WTC11 (cell line): ENCODE measurements at regions not wholly inside any gene's neighbourhood (a gene's known extent, or its start where the extent isn't known, plus 50 kb on each side); places are given as distances from the start of the nearest gene placed in this dataset.
"Not testable (repeated sequence)": the region's sequence is repeated elsewhere in the genome, so short reads cannot be mapped to it uniquely, and the experiment has no call there.

Experiments used
- ELF4 ChIP-seq: sonication (generic); formaldehyde crosslinking; IDR thresholded peaks from 2 replicates; pipeline ENCODE4 v1.8.1; 2022; ENCODE audit warnings: low read depth, mild to moderate bottlenecking, moderate library complexity, missing genetic modification reagents
- ESRRA ChIP-seq: sonication (generic); formaldehyde crosslinking; IDR thresholded peaks from 2 replicates; pipeline ENCODE4 v1.8.1; 2022; ENCODE audit warnings: mild to moderate bottlenecking, missing genetic modification reagents, borderline replicate concordance
- GABPB1 ChIP-seq: sonication (generic); formaldehyde crosslinking; IDR thresholded peaks from 2 replicates; pipeline ENCODE4 v1.8.1; 2023; ENCODE audit warnings: mild to moderate bottlenecking, missing genetic modification reagents
- MLX ChIP-seq: sonication (generic); formaldehyde crosslinking; IDR thresholded peaks from 2 replicates; pipeline ENCODE4 v1.8.1; 2023; ENCODE audit warnings: mild to moderate bottlenecking, missing genetic modification reagents, moderate library complexity
- ZNF232 ChIP-seq: sonication (generic); formaldehyde crosslinking; IDR thresholded peaks from 2 replicates; pipeline ENCODE4 v1.8.0; 2022; ENCODE audit warnings: mild to moderate bottlenecking, missing genetic modification reagents
- ZNF671 ChIP-seq: fragments of 250-450 bp; sonication (Bioruptor Pico); IDR thresholded peaks from 2 replicates; pipeline ENCODE4 v1.8.0; 2021; ENCODE audit warnings: mild to moderate bottlenecking
- TF ChIP-seq, protein P1 (sequence below): fragments of 200-600 bp; IDR thresholded peaks from 2 replicates; pipeline ENCODE4 v1.8.0; 2022; ENCODE audit warnings: antibody characterized with exemption

DNA sequence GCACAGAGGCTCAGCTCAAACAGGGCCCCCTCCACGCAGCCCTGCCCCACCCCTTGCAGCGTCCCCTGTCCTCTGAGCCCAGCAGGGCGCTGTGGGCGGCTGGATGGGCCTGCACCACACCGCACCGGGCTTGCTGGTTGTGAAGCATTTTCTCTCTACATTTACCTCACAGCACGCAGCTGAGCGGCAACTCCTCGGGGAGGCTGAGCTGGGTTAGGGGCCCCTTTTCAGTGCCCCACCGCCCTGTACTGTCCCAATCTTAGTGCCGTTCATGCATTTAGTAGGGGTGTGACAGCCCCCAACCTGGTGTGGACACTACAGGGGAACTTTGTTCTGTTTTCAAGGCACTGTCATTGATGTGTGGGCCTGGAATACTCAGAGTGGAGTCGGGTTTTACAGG, 97.7 kb downstream of the TNFRSF13B start:
- TF ChIP-seq ZNF671; GABPB1 (CRISPR knock-in tag); ELF4; ESRRA; ZNF232 (CRISPR knock-in tag); MLX (CRISPR knock-in tag): not testable (repeated sequence)
- TF ChIP-seq, protein P1, sequence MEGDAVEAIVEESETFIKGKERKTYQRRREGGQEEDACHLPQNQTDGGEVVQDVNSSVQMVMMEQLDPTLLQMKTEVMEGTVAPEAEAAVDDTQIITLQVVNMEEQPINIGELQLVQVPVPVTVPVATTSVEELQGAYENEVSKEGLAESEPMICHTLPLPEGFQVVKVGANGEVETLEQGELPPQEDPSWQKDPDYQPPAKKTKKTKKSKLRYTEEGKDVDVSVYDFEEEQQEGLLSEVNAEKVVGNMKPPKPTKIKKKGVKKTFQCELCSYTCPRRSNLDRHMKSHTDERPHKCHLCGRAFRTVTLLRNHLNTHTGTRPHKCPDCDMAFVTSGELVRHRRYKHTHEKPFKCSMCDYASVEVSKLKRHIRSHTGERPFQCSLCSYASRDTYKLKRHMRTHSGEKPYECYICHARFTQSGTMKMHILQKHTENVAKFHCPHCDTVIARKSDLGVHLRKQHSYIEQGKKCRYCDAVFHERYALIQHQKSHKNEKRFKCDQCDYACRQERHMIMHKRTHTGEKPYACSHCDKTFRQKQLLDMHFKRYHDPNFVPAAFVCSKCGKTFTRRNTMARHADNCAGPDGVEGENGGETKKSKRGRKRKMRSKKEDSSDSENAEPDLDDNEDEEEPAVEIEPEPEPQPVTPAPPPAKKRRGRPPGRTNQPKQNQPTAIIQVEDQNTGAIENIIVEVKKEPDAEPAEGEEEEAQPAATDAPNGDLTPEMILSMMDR, result not testable (repeated sequence)
